HEK293 (cell line): ENCODE measurements at regions not wholly inside any gene's neighbourhood (a gene's known extent, or its start where the extent isn't known, plus 50 kb on each side); places are given as distances from the start of the nearest gene placed in this dataset.

ENCODE experiments used
- CTCF ChIA-PET: fragments of 350-600 bp; formaldehyde crosslinking; extraction: SDS; loops from one replicate; lab custom pipeline; 2021; ENCODE audit warnings: antibody characterized with exemption; lab: Yijun Ruan, JAX
- POLR2A ChIA-PET: fragments of 300-600 bp; formaldehyde crosslinking; extraction: SDS; loops from one replicate; lab custom pipeline; 2020; ENCODE audit warnings: antibody characterized with exemption, inconsistent platforms; lab: Yijun Ruan, JAX
- H3K27ac ChIP-seq: fragments of 200-500 bp; sonication (Bioruptor generic); 2 replicates; pipeline ENCODE4 v1.5.1; 2014; ENCODE audit warnings: low read depth, low read length, control low read depth, inconsistent platforms; ENCODE audit errors: extremely low read depth
- H3K36me3 ChIP-seq, 2 experiments: fragments of 200-500 bp in 1 of 2; sonication (Bioruptor generic) in 1 of 2; 1 replicate in 1 of 2; 2 replicates in 1 of 2; pipeline ENCODE4 v1.5.1; 2014 to 2017; ENCODE audit warnings: inconsistent platforms in 2 of 2, low read length in 2 of 2; ENCODE audit not compliant: control insufficient read depth in 2 of 2, insufficient read depth in 1 of 2
- H3K4me1 ChIP-seq: fragments of 200-500 bp; sonication (Bioruptor generic); 2 replicates; pipeline ENCODE4 v1.5.1; 2014; ENCODE audit warnings: mild to moderate bottlenecking, low read length, inconsistent platforms; ENCODE audit not compliant: control insufficient read depth, insufficient read depth
- H3K4me3 ChIP-seq: 2 replicates; pipeline ENCODE4 v1.5.1; 2011; ENCODE audit warnings: low read depth, mild to moderate bottlenecking, control low read depth, low read length, moderate library complexity
- H3K9me3 ChIP-seq: fragments of 200-500 bp; sonication (Bioruptor generic); 2 replicates; pipeline ENCODE4 v1.5.1; 2014; ENCODE audit warnings: low read depth, low read length, inconsistent platforms; ENCODE audit not compliant: control insufficient read depth, insufficient read depth
- AEBP2 ChIP-seq: fragments of 450-650 bp; formaldehyde crosslinking; IDR thresholded peaks from 2 replicates; pipeline ENCODE4 v1.5.1; 2016; ENCODE audit warnings: missing biosample characterization, missing genetic modification characterization, borderline replicate concordance
- EGR2 ChIP-seq: fragments of 450-650 bp; formaldehyde crosslinking; IDR thresholded peaks from 2 replicates; pipeline ENCODE4 v1.5.1; 2016; ENCODE audit warnings: low read depth, missing biosample characterization, missing genetic modification characterization
- KLF1 ChIP-seq: fragments of 450-650 bp; formaldehyde crosslinking; IDR thresholded peaks from 2 replicates; pipeline ENCODE4 v1.5.1; 2016; ENCODE audit warnings: missing biosample characterization, missing genetic modification characterization
- SP7 ChIP-seq: fragments of 450-650 bp; formaldehyde crosslinking; IDR thresholded peaks from 2 replicates; pipeline ENCODE4 v1.5.1; 2016; ENCODE audit warnings: missing biosample characterization, missing genetic modification characterization
- ZBTB8A ChIP-seq: fragments of 450-650 bp; formaldehyde crosslinking; IDR thresholded peaks from 2 replicates; pipeline ENCODE4 v1.5.1; 2016; ENCODE audit warnings: missing biosample characterization, missing genetic modification characterization
- ZFHX2 ChIP-seq: fragments of 450-650 bp; formaldehyde crosslinking; conservative IDR thresholded peaks from 2 replicates; pipeline ENCODE4 v1.5.1; 2016; ENCODE audit warnings: missing biosample characterization, missing genetic modification characterization
- ZFP37 ChIP-seq: fragments of 450-650 bp; formaldehyde crosslinking; IDR thresholded peaks from 2 replicates; pipeline ENCODE4 v1.5.1; 2016; ENCODE audit warnings: missing biosample characterization, missing genetic modification characterization
- ZFP41 ChIP-seq: fragments of 450-650 bp; formaldehyde crosslinking; IDR thresholded peaks from 2 replicates; pipeline ENCODE4 v1.5.1; 2016; ENCODE audit warnings: missing biosample characterization, missing genetic modification characterization, borderline replicate concordance
- ZIC2 ChIP-seq: fragments of 450-650 bp; formaldehyde crosslinking; IDR thresholded peaks from 2 replicates; pipeline ENCODE4 v1.5.1; 2016; ENCODE audit warnings: missing biosample characterization, missing genetic modification characterization
- ZNF133 ChIP-seq: fragments of 450-650 bp; formaldehyde crosslinking; IDR thresholded peaks from 2 replicates; pipeline ENCODE4 v1.5.1; 2016; ENCODE audit warnings: missing biosample characterization, missing genetic modification characterization
- ZNF146 ChIP-seq: fragments of 450-650 bp; formaldehyde crosslinking; IDR thresholded peaks from 2 replicates; pipeline ENCODE4 v1.5.1; 2016; ENCODE audit warnings: missing biosample characterization, missing genetic modification characterization
- ZNF174 ChIP-seq: fragments of 450-650 bp; formaldehyde crosslinking; IDR thresholded peaks from 2 replicates; pipeline ENCODE4 v1.5.0; 2017; ENCODE audit warnings: missing biosample characterization, mild to moderate bottlenecking, missing genetic modification characterization
- ZNF211 ChIP-seq: fragments of 450-650 bp; formaldehyde crosslinking; IDR thresholded peaks from 2 replicates; pipeline ENCODE4 v1.5.1; 2016; ENCODE audit warnings: low read depth, missing biosample characterization, missing genetic modification characterization
- ZNF239 ChIP-seq: fragments of 450-650 bp; formaldehyde crosslinking; IDR thresholded peaks from 2 replicates; pipeline ENCODE4 v1.5.1; 2016; ENCODE audit warnings: missing biosample characterization, missing genetic modification characterization
- ZNF266 ChIP-seq: fragments of 450-650 bp; formaldehyde crosslinking; IDR thresholded peaks from 2 replicates; pipeline ENCODE4 v1.5.1; 2016; ENCODE audit warnings: missing biosample characterization, missing genetic modification characterization, low read depth
- ZNF335 ChIP-seq: fragments of 450-650 bp; formaldehyde crosslinking; conservative IDR thresholded peaks from 2 replicates; pipeline ENCODE4 v1.5.1; 2016; ENCODE audit warnings: missing biosample characterization, missing genetic modification characterization
- ZNF423 ChIP-seq: fragments of 450-650 bp; formaldehyde crosslinking; IDR thresholded peaks from 2 replicates; pipeline ENCODE4 v1.5.1; 2016; ENCODE audit warnings: missing biosample characterization, missing genetic modification characterization
- ZNF580 ChIP-seq: fragments of 450-650 bp; formaldehyde crosslinking; IDR thresholded peaks from 2 replicates; pipeline ENCODE4 v1.5.1; 2016; ENCODE audit warnings: missing biosample characterization, missing genetic modification characterization
- ZNF600 ChIP-seq: fragments of 450-650 bp; formaldehyde crosslinking; IDR thresholded peaks from 2 replicates; pipeline ENCODE4 v1.5.1; 2016; ENCODE audit warnings: missing biosample characterization, missing genetic modification characterization
- ZNF664 ChIP-seq: fragments of 450-650 bp; formaldehyde crosslinking; IDR thresholded peaks from 2 replicates; pipeline ENCODE4 v1.5.1; 2016; ENCODE audit warnings: missing biosample characterization, missing genetic modification characterization
- ZNF830 ChIP-seq: fragments of 450-650 bp; IDR thresholded peaks from 2 replicates; pipeline ENCODE4 v1.5.0; 2018; ENCODE audit warnings: missing biosample characterization, missing genetic modification characterization, low read depth, mild to moderate bottlenecking, moderate library complexity
- ZSCAN23 ChIP-seq: fragments of 450-650 bp; formaldehyde crosslinking; IDR thresholded peaks from 2 replicates; pipeline ENCODE4 v1.5.1; 2016; ENCODE audit warnings: missing biosample characterization, missing genetic modification characterization
- TF ChIP-seq, protein P1 (sequence below): fragments of 450-650 bp; formaldehyde crosslinking; IDR thresholded peaks from 2 replicates; pipeline ENCODE4 v1.5.1; 2016; ENCODE audit warnings: missing biosample characterization, missing genetic modification characterization
- TF ChIP-seq, protein P2 (sequence below): fragments of 450-650 bp; formaldehyde crosslinking; optimal IDR thresholded peaks from 2 replicates; pipeline ENCODE3; 2016; ENCODE audit warnings: missing biosample characterization, mild to moderate bottlenecking, missing genetic modification characterization
- TF ChIP-seq, protein P3 (sequence below): sonication (generic); formaldehyde crosslinking; IDR thresholded peaks from 2 replicates; pipeline ENCODE4 v1.8.1; 2022; ENCODE audit warnings: mild to moderate bottlenecking, moderate library complexity, missing genetic modification reagents
- TF ChIP-seq, protein P4 (sequence below): fragments of 450-650 bp; formaldehyde crosslinking; IDR thresholded peaks from 2 replicates; pipeline ENCODE4 v1.5.1; 2016; ENCODE audit warnings: missing biosample characterization, missing genetic modification characterization, borderline replicate concordance

- Histone ChIP-seq H3K4me1 (no peaks in the 10 kb centered on the region), H3K4me3 (no peak overlapping the region), H3K36me3 (no peaks in the 10 kb centered on the region), H3K9me3 (no peaks in the 10 kb centered on the region), H3K27ac (no peak overlapping the region)
- ChIA-PET POLR2A (no interaction called here), CTCF (no interaction called here)
- TF ChIP-seq ZBTB8A (no peak), AEBP2 (tag by site-specific recombination) (no peak), ZNF211 (tag by site-specific recombination) (no peak), ZNF664 (tag by site-specific recombination) (no peak), ZIC2 (tag by site-specific recombination) (no peak), ZNF133 (tag by site-specific recombination) (no peak), ZNF146 (tag by site-specific recombination) (no peak), ZSCAN23 (no peak), ZFP41 (tag by site-specific recombination) (no peak), ZNF266 (tag by site-specific recombination) (no peak), ZFP37 (tag by site-specific recombination) (no peak), ZNF580 (tag by site-specific recombination) (no peak), ZNF830 (no peak), ZNF423 (tag by site-specific recombination) (no peak), ZNF335 (tag by site-specific recombination) (no peak), KLF1 (no peak)
- TF ChIP-seq, protein P1, sequence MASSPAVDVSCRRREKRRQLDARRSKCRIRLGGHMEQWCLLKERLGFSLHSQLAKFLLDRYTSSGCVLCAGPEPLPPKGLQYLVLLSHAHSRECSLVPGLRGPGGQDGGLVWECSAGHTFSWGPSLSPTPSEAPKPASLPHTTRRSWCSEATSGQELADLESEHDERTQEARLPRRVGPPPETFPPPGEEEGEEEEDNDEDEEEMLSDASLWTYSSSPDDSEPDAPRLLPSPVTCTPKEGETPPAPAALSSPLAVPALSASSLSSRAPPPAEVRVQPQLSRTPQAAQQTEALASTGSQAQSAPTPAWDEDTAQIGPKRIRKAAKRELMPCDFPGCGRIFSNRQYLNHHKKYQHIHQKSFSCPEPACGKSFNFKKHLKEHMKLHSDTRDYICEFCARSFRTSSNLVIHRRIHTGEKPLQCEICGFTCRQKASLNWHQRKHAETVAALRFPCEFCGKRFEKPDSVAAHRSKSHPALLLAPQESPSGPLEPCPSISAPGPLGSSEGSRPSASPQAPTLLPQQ (tag by site-specific recombination) = no peak
- TF ChIP-seq, protein P2, sequence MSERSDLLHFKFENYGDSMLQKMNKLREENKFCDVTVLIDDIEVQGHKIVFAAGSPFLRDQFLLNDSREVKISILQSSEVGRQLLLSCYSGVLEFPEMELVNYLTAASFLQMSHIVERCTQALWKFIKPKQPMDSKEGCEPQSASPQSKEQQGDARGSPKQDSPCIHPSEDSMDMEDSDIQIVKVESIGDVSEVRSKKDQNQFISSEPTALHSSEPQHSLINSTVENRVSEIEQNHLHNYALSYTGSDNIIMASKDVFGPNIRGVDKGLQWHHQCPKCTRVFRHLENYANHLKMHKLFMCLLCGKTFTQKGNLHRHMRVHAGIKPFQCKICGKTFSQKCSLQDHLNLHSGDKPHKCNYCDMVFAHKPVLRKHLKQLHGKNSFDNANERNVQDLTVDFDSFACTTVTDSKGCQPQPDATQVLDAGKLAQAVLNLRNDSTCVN = no peak
Measured at GRCh38 chr16:79867425-79867997, 267.0 kb upstream of the MAF start.

- ChIA-PET CTCF (interaction anchor here (0.6 kb wide), 1 partner anchor 689 kb away, joined by 3 read pairs; no protein-coding TSS in a partner anchor), POLR2A (no interaction called here)
- TF ChIP-seq ZFHX2 (tag by site-specific recombination) (no peak), ZNF600 (no peak), SP7 (tag by site-specific recombination) (no peak), ZNF174 (tag by site-specific recombination) (no peak), ZNF239 (no peak), ZNF830 (no peak), EGR2 (tag by site-specific recombination) (no peak)
- TF ChIP-seq, protein P3, sequence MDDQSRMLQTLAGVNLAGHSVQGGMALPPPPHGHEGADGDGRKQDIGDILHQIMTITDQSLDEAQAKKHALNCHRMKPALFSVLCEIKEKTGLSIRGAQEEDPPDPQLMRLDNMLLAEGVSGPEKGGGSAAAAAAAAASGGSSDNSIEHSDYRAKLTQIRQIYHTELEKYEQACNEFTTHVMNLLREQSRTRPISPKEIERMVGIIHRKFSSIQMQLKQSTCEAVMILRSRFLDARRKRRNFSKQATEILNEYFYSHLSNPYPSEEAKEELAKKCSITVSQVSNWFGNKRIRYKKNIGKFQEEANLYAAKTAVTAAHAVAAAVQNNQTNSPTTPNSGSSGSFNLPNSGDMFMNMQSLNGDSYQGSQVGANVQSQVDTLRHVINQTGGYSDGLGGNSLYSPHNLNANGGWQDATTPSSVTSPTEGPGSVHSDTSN (CRISPR knock-in tag) = no peak
- TF ChIP-seq, protein P4, sequence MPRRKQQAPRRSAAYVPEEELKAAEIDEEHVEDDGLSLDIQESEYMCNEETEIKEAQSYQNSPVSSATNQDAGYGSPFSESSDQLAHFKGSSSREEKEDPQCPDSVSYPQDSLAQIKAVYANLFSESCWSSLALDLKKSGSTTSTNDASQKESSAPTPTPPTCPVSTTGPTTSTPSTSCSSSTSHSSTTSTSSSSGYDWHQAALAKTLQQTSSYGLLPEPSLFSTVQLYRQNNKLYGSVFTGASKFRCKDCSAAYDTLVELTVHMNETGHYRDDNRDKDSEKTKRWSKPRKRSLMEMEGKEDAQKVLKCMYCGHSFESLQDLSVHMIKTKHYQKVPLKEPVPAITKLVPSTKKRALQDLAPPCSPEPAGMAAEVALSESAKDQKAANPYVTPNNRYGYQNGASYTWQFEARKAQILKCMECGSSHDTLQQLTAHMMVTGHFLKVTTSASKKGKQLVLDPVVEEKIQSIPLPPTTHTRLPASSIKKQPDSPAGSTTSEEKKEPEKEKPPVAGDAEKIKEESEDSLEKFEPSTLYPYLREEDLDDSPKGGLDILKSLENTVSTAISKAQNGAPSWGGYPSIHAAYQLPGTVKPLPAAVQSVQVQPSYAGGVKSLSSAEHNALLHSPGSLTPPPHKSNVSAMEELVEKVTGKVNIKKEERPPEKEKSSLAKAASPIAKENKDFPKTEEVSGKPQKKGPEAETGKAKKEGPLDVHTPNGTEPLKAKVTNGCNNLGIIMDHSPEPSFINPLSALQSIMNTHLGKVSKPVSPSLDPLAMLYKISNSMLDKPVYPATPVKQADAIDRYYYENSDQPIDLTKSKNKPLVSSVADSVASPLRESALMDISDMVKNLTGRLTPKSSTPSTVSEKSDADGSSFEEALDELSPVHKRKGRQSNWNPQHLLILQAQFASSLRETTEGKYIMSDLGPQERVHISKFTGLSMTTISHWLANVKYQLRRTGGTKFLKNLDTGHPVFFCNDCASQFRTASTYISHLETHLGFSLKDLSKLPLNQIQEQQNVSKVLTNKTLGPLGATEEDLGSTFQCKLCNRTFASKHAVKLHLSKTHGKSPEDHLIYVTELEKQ (tag by site-specific recombination) = no peak
Measured at GRCh38 chr16:79865918-79866317, 265.4 kb upstream of the MAF start.

More at GRCh38 chr16:79865918-79866317, 265.4 kb upstream of the MAF start:
- Histone ChIP-seq H3K4me3 (no peak overlapping the region), H3K4me1 (no peaks in the 10 kb centered on the region), H3K36me3 (no peaks in the 10 kb centered on the region), H3K27ac (no peak overlapping the region), H3K9me3 (no peaks in the 10 kb centered on the region)
